ENCODE measurements at regions not wholly inside any gene's neighbourhood (a gene's known extent, or its start where the extent isn't known, plus 50 kb on each side); places are given as distances from the start of the nearest gene placed in this dataset.
"Not testable (repeated sequence)": the region's sequence is repeated elsewhere in the genome, so short reads cannot be mapped to it uniquely, and the experiment has no call there.

DNA sequence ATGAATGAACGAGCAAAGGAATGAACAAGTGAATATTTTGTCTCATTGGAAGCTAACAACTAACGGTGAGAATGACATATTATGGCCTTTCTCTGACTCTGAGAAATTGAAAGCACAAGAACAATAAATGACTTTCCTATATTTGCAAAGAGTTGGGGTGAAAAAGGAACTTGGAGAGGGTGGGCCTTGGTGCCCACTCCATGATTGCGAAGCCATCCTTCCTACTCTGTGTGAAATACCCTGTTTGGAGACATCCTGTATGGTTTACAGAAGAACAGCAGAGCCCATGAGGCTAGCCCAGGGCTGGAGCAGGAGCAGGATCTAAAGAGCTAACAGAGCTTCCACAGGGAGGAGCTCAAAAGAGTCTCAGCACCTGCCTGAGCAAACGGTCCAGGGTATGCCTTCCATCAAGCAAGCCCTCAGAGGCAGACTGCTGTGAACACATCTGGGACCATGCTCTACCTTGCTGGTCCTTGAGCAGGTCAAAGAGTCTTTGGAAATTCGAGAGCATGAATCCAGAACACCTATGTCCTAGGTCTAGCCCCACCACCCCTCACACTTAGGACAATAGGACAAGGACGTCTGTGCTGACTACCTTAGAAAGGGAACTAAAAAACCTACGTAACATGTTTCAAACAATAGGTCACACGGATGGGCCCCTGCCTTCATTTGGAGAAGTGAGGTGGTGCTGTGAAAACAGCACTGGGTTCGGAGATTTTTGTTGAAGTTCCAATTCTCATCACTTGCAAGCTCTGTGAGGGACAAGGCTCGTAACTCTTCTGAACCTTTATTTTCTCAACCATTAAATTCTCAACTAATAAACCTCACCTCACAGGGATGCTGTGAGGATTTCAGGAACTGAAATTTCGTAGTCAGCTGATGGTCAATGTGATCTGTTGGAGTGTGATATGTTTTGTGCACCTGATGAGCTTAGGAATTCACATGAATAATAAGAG is 377.4 kb downstream of the RRAGC start:
- 72% methylated on average over 11 of the region's 11 CpGs for WGBS
- no peak for DNase-seq (ENCODE audit: extremely low spot score)
- no peak overlapping the region for H3K4me3 ChIP-seq (ENCODE audit: low read depth, low read length)
- no peak overlapping the region for H3K27ac ChIP-seq (ENCODE audit: low read depth)
- H3K36me3 ChIP-seq (ENCODE audit: insufficient read depth) = no peaks in the 10 kb centered on the region
- no peaks in the 10 kb centered on the region for H3K4me1 ChIP-seq (ENCODE audit: insufficient read depth)

DNA sequence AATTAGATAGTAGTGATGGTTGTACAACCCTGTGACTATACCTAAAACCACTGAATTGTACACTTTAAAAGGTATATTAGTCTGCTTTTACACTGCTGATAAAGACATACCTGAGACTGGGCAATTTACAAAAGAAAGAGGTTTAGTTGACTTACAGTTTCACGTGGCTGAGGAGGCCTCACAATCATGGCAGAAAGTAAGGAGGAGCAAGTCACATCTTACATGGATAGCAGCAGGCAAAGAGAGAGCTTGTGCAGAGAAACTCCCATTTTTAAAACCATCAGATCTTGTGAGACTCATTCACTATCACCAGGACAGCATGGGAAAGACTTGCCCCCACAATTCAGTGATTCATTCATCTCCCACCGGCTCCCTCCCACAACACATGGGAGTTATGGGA is 379.9 kb downstream of the RRAGC start:
- H3K27ac ChIP-seq (ENCODE audit: low read depth); H3K4me1 ChIP-seq (ENCODE audit: insufficient read depth); DNase-seq (ENCODE audit: extremely low spot score); H3K36me3 ChIP-seq (ENCODE audit: insufficient read depth); H3K4me3 ChIP-seq (ENCODE audit: low read depth, low read length): not testable (repeated sequence)
- 79% methylated on average over 2 of the region's 2 CpGs for WGBS

- H3K4me3 ChIP-seq (ENCODE audit: low read depth, low read length) = no peak overlapping the region
- no peak overlapping the region for H3K27ac ChIP-seq (ENCODE audit: low read depth)
- no peak for DNase-seq (ENCODE audit: extremely low spot score)
- WGBS = 62% methylated on average over 2 of the region's 2 CpGs
- no peaks in the 10 kb centered on the region for H3K4me1 ChIP-seq (ENCODE audit: insufficient read depth)
- no peaks in the 10 kb centered on the region for H3K36me3 ChIP-seq (ENCODE audit: insufficient read depth)
Measured at GRCh38 chr1:38477811-38478210, 381.8 kb downstream of the RRAGC start.

- H3K27ac ChIP-seq (ENCODE audit: low read depth) = no peak overlapping the region
- no peak for DNase-seq (ENCODE audit: extremely low spot score)
- no peaks in the 10 kb centered on the region for H3K4me1 ChIP-seq (ENCODE audit: insufficient read depth)
- WGBS = 43% methylated on average over 12 of the region's 12 CpGs
- H3K4me3 ChIP-seq (ENCODE audit: low read depth, low read length) = no peak overlapping the region
- no peaks in the 10 kb centered on the region for H3K36me3 ChIP-seq (ENCODE audit: insufficient read depth)
Measured at GRCh38 chr1:38476850-38477178, 382.8 kb downstream of the RRAGC start.

DNA sequence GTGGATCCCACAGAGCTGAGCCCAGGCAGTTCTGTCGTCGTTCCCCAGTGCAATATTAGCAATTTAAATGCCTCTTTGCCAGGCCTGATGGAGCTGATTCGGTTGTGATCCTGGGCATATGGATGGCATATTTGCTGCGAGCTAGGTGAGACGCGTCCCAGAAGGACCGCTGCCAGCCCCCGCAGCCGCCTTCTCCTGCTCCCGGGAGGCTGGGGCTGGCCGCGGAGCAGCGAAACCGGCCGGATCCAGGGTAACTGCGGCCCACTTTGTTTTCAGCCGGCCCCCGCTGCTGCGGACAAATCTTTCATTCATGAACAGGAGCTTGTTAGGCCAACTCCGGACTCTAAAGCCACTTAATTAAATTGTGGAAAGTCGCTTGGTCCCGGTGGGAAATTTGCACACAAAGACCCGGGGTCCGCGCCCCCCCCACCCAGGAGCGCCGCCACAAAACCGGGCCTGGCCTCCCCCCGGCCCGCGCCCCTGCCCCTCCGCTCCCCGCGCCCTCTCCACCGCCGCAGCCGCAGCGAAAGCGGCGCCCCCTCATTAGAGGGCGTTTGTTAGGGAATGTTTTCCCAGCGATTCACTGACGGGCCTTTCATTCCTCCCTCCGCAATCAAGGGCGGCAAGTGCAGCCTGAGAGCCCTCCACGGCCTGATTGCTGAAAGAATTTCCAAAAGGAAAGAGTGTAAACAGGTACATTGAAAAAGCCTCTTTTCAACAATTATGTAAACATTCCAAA is 383.3 kb downstream of the RRAGC start:
- Histone ChIP-seq H3K36me3 (ENCODE audit: insufficient read depth) (no peaks in the 10 kb centered on the region), H3K4me3 (ENCODE audit: low read depth, low read length) (no peak overlapping the region), H3K4me1 (ENCODE audit: insufficient read depth) (no peaks in the 10 kb centered on the region), H3K27ac (ENCODE audit: low read depth) (no peak overlapping the region)
- 3% methylated on average over 46 of the region's 46 CpGs for WGBS
- DNase-seq (ENCODE audit: extremely low spot score) = no peak

GRCh38 chr1:38475624-38476005 is 384.0 kb downstream of the RRAGC start:
- no peak overlapping the region for H3K27ac ChIP-seq (ENCODE audit: low read depth)
- 33% methylated on average over 6 of the region's 6 CpGs for WGBS
- DNase-seq (ENCODE audit: extremely low spot score) = no peak
- no peak overlapping the region for H3K4me3 ChIP-seq (ENCODE audit: low read depth, low read length)
- no peaks in the 10 kb centered on the region for H3K36me3 ChIP-seq (ENCODE audit: insufficient read depth)
- H3K4me1 ChIP-seq (ENCODE audit: insufficient read depth) = no peaks in the 10 kb centered on the region

DNA sequence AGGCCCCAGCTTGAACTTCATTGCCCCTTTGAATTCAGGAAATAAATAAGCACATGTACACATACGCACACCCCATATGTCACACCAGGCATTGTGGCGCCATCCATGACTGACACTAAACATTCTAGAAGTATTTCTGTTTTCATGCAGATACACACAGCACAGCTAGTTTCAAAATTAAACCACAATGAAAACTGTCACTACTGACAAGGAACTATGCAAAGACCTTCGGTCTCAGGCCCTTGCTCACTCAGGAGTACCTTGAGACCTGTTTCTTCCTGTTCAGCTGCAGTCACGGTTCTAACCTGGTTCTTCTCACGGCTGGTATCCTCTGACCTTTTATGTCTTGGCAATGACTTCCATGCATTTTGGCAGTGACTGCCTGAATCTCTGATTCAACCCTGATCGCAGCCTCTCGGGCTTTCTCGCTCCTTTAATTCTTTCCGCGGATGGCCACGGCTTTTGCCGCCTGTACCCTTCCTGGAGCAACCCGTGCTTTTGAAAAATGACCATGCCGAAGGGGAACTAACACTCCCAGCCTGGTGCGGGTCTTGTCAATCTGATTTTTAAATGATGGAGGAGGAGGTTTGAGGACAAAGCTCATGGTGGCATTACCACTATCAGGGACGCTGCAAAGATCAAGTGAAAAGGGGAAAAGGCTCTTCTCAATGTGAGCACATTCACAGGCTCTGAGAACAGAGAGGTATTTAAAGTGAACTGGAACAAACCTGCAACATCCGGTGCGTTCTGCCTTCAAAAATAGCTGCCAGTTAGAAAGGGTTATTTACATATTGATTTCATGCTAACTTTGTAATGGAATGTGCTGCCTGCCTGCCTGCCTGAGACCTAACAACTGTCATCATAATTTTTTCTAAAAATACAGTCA is 384.6 kb downstream of the RRAGC start:
- no peaks in the 10 kb centered on the region for H3K36me3 ChIP-seq (ENCODE audit: insufficient read depth)
- no peak for DNase-seq (ENCODE audit: extremely low spot score)
- no peak overlapping the region for H3K4me3 ChIP-seq (ENCODE audit: low read depth, low read length)
- no peak overlapping the region for H3K27ac ChIP-seq (ENCODE audit: low read depth)
- no peaks in the 10 kb centered on the region for H3K4me1 ChIP-seq (ENCODE audit: insufficient read depth)
- 51% methylated on average over 18 of the region's 18 CpGs for WGBS

- Histone ChIP-seq H3K27ac (ENCODE audit: low read depth) (no peak overlapping the region), H3K4me1 (ENCODE audit: insufficient read depth) (no peaks in the 10 kb centered on the region), H3K36me3 (ENCODE audit: insufficient read depth) (no peaks in the 10 kb centered on the region), H3K4me3 (ENCODE audit: low read depth, low read length) (no peak overlapping the region)
- no peak for DNase-seq (ENCODE audit: extremely low spot score)
- WGBS = 83% methylated on average over 2 of the region's 2 CpGs
Measured at GRCh38 chr1:38466487-38466886, 393.1 kb downstream of the RRAGC start.

DNA sequence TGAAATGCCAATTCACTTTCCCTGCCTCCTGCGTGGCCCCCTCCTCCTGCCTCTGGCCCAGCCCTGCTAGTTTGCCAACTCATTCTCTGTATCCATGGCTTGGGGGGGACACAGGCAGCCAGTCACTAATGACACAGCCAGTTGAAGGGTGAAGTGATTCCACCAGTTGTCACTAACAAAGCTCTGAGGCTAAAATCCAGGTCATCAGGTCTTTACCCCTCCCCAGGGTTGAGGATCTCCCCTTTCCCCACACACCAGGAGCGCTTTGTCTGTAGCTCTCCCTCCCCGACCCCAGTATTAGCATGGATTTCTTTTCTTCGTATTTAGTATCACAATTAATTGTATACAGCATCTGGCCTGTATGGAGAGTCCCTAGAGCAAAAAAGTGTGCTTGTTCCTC is 394.1 kb downstream of the RRAGC start:
- 61% methylated on average over 4 of the region's 4 CpGs for whole genome bisulfite sequencing
- no peak for DNase-seq (ENCODE audit: extremely low spot score)
- H3K36me3 ChIP-seq (ENCODE audit: insufficient read depth) = no peaks in the 10 kb centered on the region
- no peak overlapping the region for H3K27ac ChIP-seq (ENCODE audit: low read depth)
- no peak overlapping the region for H3K4me3 ChIP-seq (ENCODE audit: low read depth, low read length)
- H3K4me1 ChIP-seq (ENCODE audit: insufficient read depth) = no peaks in the 10 kb centered on the region

GRCh38 chr1:38464071-38464661 is 395.4 kb downstream of the RRAGC start:
- Histone ChIP-seq H3K4me3 (ENCODE audit: low read depth, low read length) (no peak overlapping the region), H3K36me3 (ENCODE audit: insufficient read depth) (no peaks in the 10 kb centered on the region), H3K4me1 (ENCODE audit: insufficient read depth) (no peaks in the 10 kb centered on the region), H3K27ac (ENCODE audit: low read depth) (no peak overlapping the region)
- 39% methylated on average over 7 of the region's 7 CpGs for WGBS
- DNase-seq (ENCODE audit: extremely low spot score) = no peak

- Histone ChIP-seq H3K36me3 (ENCODE audit: insufficient read depth) (no peaks in the 10 kb centered on the region), H3K4me1 (ENCODE audit: insufficient read depth) (no peaks in the 10 kb centered on the region), H3K27ac (ENCODE audit: low read depth) (no peak overlapping the region), H3K4me3 (ENCODE audit: low read depth, low read length) (no peak overlapping the region)
- no peak for DNase-seq (ENCODE audit: extremely low spot score)
Measured at GRCh38 chr1:38463074-38463473, 396.5 kb downstream of the RRAGC start.

GRCh38 chr1:38456531-38456876 is 403.1 kb downstream of the RRAGC start:
- no peak for DNase-seq (ENCODE audit: extremely low spot score)
- H3K27ac ChIP-seq (ENCODE audit: low read depth) = no peak overlapping the region
- WGBS = 61% methylated on average over 2 of the region's 2 CpGs

GRCh38 chr1:38455829-38456530 is 403.6 kb downstream of the RRAGC start:
- Histone ChIP-seq H3K4me3 (ENCODE audit: low read depth, low read length) (no peak overlapping the region), H3K27ac (ENCODE audit: low read depth) (no peak overlapping the region), H3K36me3 (ENCODE audit: insufficient read depth) (no peaks in the 10 kb centered on the region), H3K4me1 (ENCODE audit: insufficient read depth) (no peaks in the 10 kb centered on the region)
- 54% methylated on average over 16 of the region's 16 CpGs for WGBS
- DNase-seq (ENCODE audit: extremely low spot score) = no peak

More at GRCh38 chr1:38456531-38456876, 403.1 kb downstream of the RRAGC start:
- Histone ChIP-seq H3K36me3 (ENCODE audit: insufficient read depth) (no peaks in the 10 kb centered on the region), H3K4me3 (ENCODE audit: low read depth, low read length) (no peak overlapping the region), H3K4me1 (ENCODE audit: insufficient read depth) (no peaks in the 10 kb centered on the region)

Measured in urinary bladder (tissue), 3 donors.